ENCODE measurements at regions not wholly inside any gene's neighbourhood (a gene's known extent, or its start where the extent isn't known, plus 50 kb on each side); places are given as distances from the start of the nearest gene placed in this dataset.

- H3K27ac ChIP-seq (ENCODE audit: low read depth, low read length): no peak overlapping the region
- H3K4me3 ChIP-seq (ENCODE audit: insufficient read depth, low read length, poor library complexity, severe bottlenecking): no peak overlapping the region
- H3K4me2 ChIP-seq (ENCODE audit: low read depth, low read length, poor library complexity, severe bottlenecking): no peak overlapping the region
- no peaks in the 10 kb centered on the region for H3K27me3 ChIP-seq (ENCODE audit: low read length)
- no peaks in the 10 kb centered on the region for H3K36me3 ChIP-seq (ENCODE audit: low read length)
- TF ChIP-seq CTCF (IDR thresholded peaks at IDR 0.05; ENCODE audit: insufficient read depth, low read length, poor library complexity, severe bottlenecking): no peak
- TF ChIP-seq EZH2phosphoT487 (conservative IDR thresholded peaks at IDR 0.05; ENCODE audit: low read length): no peak
- no peaks in the 10 kb centered on the region for H3F3A ChIP-seq (ENCODE audit: insufficient read depth)
- no peaks in the 10 kb centered on the region for H3K9me2 ChIP-seq (replicated peaks; ENCODE audit: insufficient read depth, low read length)
- no peaks in the 10 kb centered on the region for H3K9me3 ChIP-seq (ENCODE audit: insufficient read depth, low read length)
- no peak overlapping the region for H3K9ac ChIP-seq (ENCODE audit: low read length)
- H3K79me2 ChIP-seq (ENCODE audit: insufficient read depth, low read length): no peaks in the 10 kb centered on the region
- no peaks in the 10 kb centered on the region for H4K20me1 ChIP-seq (ENCODE audit: low read depth, low read length)
- no peak overlapping the region for H2AFZ ChIP-seq (ENCODE audit: low read depth, low read length, severe bottlenecking)
Observed at GRCh38 chr4:23979534-23979933, 89.7 kb upstream of the PPARGC1A start.

- no peak overlapping the region for H3K4me3 ChIP-seq (ENCODE audit: insufficient read depth, low read length, poor library complexity, severe bottlenecking)
- H3K79me2 ChIP-seq (ENCODE audit: insufficient read depth, low read length): no peaks in the 10 kb centered on the region
- no peak overlapping the region for H3K4me2 ChIP-seq (ENCODE audit: low read depth, low read length, poor library complexity, severe bottlenecking)
- no peaks in the 10 kb centered on the region for H3K9me2 ChIP-seq (replicated peaks; ENCODE audit: insufficient read depth, low read length)
- H3F3A ChIP-seq (ENCODE audit: insufficient read depth): no peaks in the 10 kb centered on the region
- H3K27ac ChIP-seq (ENCODE audit: low read depth, low read length): no peak overlapping the region
- no peaks in the 10 kb centered on the region for H4K20me1 ChIP-seq (ENCODE audit: low read depth, low read length)
- H2AFZ ChIP-seq (ENCODE audit: low read depth, low read length, severe bottlenecking): no peak overlapping the region
- no peaks in the 10 kb centered on the region for H3K27me3 ChIP-seq (ENCODE audit: low read length)
- no peaks in the 10 kb centered on the region for H3K9me3 ChIP-seq (ENCODE audit: insufficient read depth, low read length)
- no peaks in the 10 kb centered on the region for H3K36me3 ChIP-seq (ENCODE audit: low read length)
- H3K9ac ChIP-seq (ENCODE audit: low read length): no peak overlapping the region
- no peak for TF ChIP-seq EZH2phosphoT487 (conservative IDR thresholded peaks at IDR 0.05; ENCODE audit: low read length)
- TF ChIP-seq CTCF (IDR thresholded peaks at IDR 0.05; ENCODE audit: insufficient read depth, low read length, poor library complexity, severe bottlenecking): no peak
Observed at GRCh38 chr4:23978002-23978401, 88.2 kb upstream of the PPARGC1A start.

- Histone ChIP-seq H3K9ac (ENCODE audit: low read length) (no peak overlapping the region), H2AFZ (ENCODE audit: low read depth, low read length, severe bottlenecking) (no peak overlapping the region), H3K27me3 (ENCODE audit: low read length) (no peaks in the 10 kb centered on the region), H3K4me2 (ENCODE audit: low read depth, low read length, poor library complexity, severe bottlenecking) (no peak overlapping the region), H3K4me3 (ENCODE audit: insufficient read depth, low read length, poor library complexity, severe bottlenecking) (no peak overlapping the region), H3K27ac (ENCODE audit: low read depth, low read length) (no peak overlapping the region), H3K36me3 (ENCODE audit: low read length) (no peaks in the 10 kb centered on the region), H3K9me3 (ENCODE audit: insufficient read depth, low read length) (no peaks in the 10 kb centered on the region), H3F3A (ENCODE audit: insufficient read depth) (no peaks in the 10 kb centered on the region), H3K79me2 (ENCODE audit: insufficient read depth, low read length) (no peaks in the 10 kb centered on the region), H4K20me1 (ENCODE audit: low read depth, low read length) (no peaks in the 10 kb centered on the region), H3K9me2 (replicated peaks; ENCODE audit: insufficient read depth, low read length) (no peaks in the 10 kb centered on the region)
- no peak for TF ChIP-seq CTCF (IDR thresholded peaks at IDR 0.05; ENCODE audit: insufficient read depth, low read length, poor library complexity, severe bottlenecking)
Observed at GRCh38 chr4:23976423-23976822, 86.6 kb upstream of the PPARGC1A start.

Data from SU-DHL-6 (cell line).